ENCODE measurements at regions not wholly inside any gene's neighbourhood (a gene's known extent, or its start where the extent isn't known, plus 50 kb on each side); places are given as distances from the start of the nearest gene placed in this dataset.
"Not testable (repeated sequence)": the region's sequence is repeated elsewhere in the genome, so short reads cannot be mapped to it uniquely, and the experiment has no call there.

DNA sequence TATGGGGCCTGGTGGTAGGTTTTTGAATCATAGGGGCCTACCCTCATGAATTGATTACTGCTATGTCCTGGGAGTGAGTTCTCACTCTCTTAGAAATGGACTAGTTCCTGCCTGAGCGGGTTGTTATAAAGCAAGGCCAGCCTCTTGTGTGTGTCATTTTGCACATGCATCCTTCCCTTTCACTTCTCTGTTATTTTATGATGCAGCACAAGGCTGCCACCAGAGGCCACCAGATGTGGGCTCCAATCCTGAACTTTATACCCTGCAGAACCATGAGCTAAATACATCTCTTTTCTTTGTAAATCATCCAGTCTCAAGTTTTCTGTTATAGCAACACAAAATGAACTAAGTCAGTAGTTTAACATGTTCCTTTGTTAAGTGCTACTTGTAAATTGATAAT, 251.4 kb downstream of the BLID start:
- no peak overlapping the region for H3K27ac ChIP-seq
- no peaks in the 10 kb centered on the region for H3K9me3 ChIP-seq (ENCODE audit: low read depth)
- DNase-seq (ENCODE audit: low spot score), result no peak
- no peaks in the 10 kb centered on the region for H3K27me3 ChIP-seq
- H3K36me3 ChIP-seq (replicated peaks; ENCODE audit: insufficient read depth, low read depth), result no peaks in the 10 kb centered on the region
- H3K4me3 ChIP-seq, result no peak overlapping the region
- no peak for TF ChIP-seq EZH2 (IDR thresholded peaks at IDR 0.05; ENCODE audit: borderline replicate concordance)
- no peak for TF ChIP-seq EZH2phosphoT487 (IDR thresholded peaks at IDR 0.05; ENCODE audit: low read depth, severe bottlenecking, unreplicated experiment)
- TF ChIP-seq, protein P1, sequence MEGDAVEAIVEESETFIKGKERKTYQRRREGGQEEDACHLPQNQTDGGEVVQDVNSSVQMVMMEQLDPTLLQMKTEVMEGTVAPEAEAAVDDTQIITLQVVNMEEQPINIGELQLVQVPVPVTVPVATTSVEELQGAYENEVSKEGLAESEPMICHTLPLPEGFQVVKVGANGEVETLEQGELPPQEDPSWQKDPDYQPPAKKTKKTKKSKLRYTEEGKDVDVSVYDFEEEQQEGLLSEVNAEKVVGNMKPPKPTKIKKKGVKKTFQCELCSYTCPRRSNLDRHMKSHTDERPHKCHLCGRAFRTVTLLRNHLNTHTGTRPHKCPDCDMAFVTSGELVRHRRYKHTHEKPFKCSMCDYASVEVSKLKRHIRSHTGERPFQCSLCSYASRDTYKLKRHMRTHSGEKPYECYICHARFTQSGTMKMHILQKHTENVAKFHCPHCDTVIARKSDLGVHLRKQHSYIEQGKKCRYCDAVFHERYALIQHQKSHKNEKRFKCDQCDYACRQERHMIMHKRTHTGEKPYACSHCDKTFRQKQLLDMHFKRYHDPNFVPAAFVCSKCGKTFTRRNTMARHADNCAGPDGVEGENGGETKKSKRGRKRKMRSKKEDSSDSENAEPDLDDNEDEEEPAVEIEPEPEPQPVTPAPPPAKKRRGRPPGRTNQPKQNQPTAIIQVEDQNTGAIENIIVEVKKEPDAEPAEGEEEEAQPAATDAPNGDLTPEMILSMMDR (IDR thresholded peaks at IDR 0.05; ENCODE audit: poor library complexity), result no peak
- 89% methylated on average over 1 of the region's 1 CpG for WGBS (ENCODE audit: low lambda C conversion rate, missing lambda C conversion rate)
- H3K4me2 ChIP-seq, result no peak overlapping the region
- no peak overlapping the region for H2AFZ ChIP-seq
- no peaks in the 10 kb centered on the region for H3K79me2 ChIP-seq
- no peaks in the 10 kb centered on the region for H4K20me1 ChIP-seq (ENCODE audit: insufficient read depth, poor library complexity, severe bottlenecking)
- H3K9me2 ChIP-seq (replicated peaks; ENCODE audit: insufficient read depth), result no peaks in the 10 kb centered on the region
- H3K4me1 ChIP-seq (ENCODE audit: insufficient read depth), result no peaks in the 10 kb centered on the region

DNA sequence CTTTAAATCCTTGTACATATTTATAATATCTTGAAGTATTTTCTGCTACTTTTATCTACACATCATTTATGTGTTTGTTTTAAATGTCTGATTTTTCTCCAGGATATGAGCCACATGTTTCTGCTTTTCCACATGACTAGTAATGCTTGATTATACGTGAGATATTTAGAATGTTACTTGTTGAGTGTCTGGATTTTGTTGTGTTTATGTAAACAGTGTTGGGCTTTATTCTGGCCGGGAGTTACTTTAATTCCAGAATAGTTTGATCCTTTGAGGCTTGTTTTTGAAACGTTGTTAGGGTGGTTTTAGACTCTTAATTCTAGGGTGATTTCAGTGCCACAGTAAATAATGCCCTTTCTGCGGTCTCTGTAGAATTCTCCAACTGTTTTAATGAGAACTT, 252.9 kb downstream of the BLID start:
- Histone ChIP-seq H3K4me1 (ENCODE audit: insufficient read depth) (no peaks in the 10 kb centered on the region), H3K36me3 (replicated peaks; ENCODE audit: insufficient read depth, low read depth) (no peaks in the 10 kb centered on the region), H2AFZ (no peak overlapping the region), H3K27me3 (no peaks in the 10 kb centered on the region), H4K20me1 (ENCODE audit: insufficient read depth, poor library complexity, severe bottlenecking) (no peaks in the 10 kb centered on the region), H3K9me3 (ENCODE audit: low read depth) (no peaks in the 10 kb centered on the region), H3K9me2 (replicated peaks; ENCODE audit: insufficient read depth) (no peaks in the 10 kb centered on the region), H3K79me2 (no peaks in the 10 kb centered on the region), H3K4me2 (no peak overlapping the region), H3K4me3 (no peak overlapping the region), H3K27ac (no peak overlapping the region)
- no peak for TF ChIP-seq EZH2phosphoT487 (IDR thresholded peaks at IDR 0.05; ENCODE audit: low read depth, severe bottlenecking, unreplicated experiment)
- TF ChIP-seq, protein P1 (IDR thresholded peaks at IDR 0.05; ENCODE audit: poor library complexity), result no peak
- TF ChIP-seq EZH2 (IDR thresholded peaks at IDR 0.05; ENCODE audit: borderline replicate concordance), result no peak
- 71% methylated on average over 4 of the region's 4 CpGs for WGBS (ENCODE audit: low lambda C conversion rate, missing lambda C conversion rate)
- DNase-seq (ENCODE audit: low spot score), result no peak

DNA sequence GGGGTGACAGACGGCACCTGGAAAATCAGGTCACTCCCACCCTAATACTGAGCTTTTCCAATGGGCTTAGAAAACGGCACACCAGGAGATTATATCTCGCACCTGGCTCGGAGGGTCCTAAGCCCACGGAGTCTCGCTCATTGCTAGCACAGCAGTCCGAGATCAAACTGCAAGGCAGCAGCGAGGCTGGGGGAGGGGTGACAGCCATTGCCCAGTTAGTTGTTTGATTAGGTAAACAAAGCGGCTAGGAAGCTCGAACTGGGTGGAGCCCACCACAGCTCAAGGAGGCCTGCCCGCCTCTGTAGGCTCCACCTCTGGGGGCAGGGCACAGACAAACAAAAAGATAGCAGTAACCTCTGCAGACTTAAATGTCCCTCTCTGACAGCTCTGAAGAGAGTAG, 260.9 kb downstream of the BLID start:
- H4K20me1 ChIP-seq (ENCODE audit: insufficient read depth, poor library complexity, severe bottlenecking); H3K9me2 ChIP-seq (replicated peaks; ENCODE audit: insufficient read depth); DNase-seq (ENCODE audit: low spot score); H3K4me3 ChIP-seq; H3K9me3 ChIP-seq (ENCODE audit: low read depth); H3K27ac ChIP-seq; H3K27me3 ChIP-seq; H3K36me3 ChIP-seq (replicated peaks; ENCODE audit: insufficient read depth, low read depth); H3K4me1 ChIP-seq (ENCODE audit: insufficient read depth); H2AFZ ChIP-seq; H3K79me2 ChIP-seq; H3K4me2 ChIP-seq: not testable (repeated sequence)
- 89% methylated on average over 11 of the region's 11 CpGs for WGBS (ENCODE audit: low lambda C conversion rate, missing lambda C conversion rate)

DNA sequence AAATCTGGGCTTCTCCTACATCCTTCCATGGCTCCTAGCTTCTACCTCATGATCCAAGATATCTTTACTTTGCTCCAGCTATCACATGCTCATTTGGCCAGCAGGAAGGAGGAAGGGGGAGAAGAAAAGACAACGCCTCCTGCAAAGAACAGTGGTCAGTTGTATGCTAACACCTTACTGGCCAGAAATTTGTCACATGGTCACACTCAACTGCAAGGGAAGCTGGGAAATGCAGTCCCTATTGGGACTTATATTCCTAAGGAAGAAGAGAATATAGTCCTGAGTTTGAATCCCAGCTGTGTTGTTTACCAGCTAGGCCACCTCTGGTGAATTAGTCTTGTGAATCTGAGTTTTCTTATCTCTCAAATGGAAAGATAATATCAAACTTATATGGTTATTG, 272.0 kb downstream of the BLID start:
- H3K27ac ChIP-seq, result no peak overlapping the region
- no peak overlapping the region for H3K4me2 ChIP-seq
- H3K27me3 ChIP-seq, result no peaks in the 10 kb centered on the region
- no peak overlapping the region for H3K4me3 ChIP-seq
- 88% methylated on average over 1 of the region's 1 CpG for WGBS (ENCODE audit: low lambda C conversion rate, missing lambda C conversion rate)
- peaks cover 4% of the 10 kb centered on the region for H3K4me1 ChIP-seq (ENCODE audit: insufficient read depth)
- H3K9me2 ChIP-seq (replicated peaks; ENCODE audit: insufficient read depth), result no peaks in the 10 kb centered on the region
- no peaks in the 10 kb centered on the region for H3K9me3 ChIP-seq (ENCODE audit: low read depth)
- no peak overlapping the region for H2AFZ ChIP-seq
- no peaks in the 10 kb centered on the region for H4K20me1 ChIP-seq (ENCODE audit: insufficient read depth, poor library complexity, severe bottlenecking)
- TF ChIP-seq EZH2 (IDR thresholded peaks at IDR 0.05; ENCODE audit: borderline replicate concordance), result no peak
- TF ChIP-seq, protein P1 (IDR thresholded peaks at IDR 0.05; ENCODE audit: poor library complexity), result no peak
- no peak for TF ChIP-seq EZH2phosphoT487 (IDR thresholded peaks at IDR 0.05; ENCODE audit: low read depth, severe bottlenecking, unreplicated experiment)
- no peak for DNase-seq (ENCODE audit: low spot score)
- H3K79me2 ChIP-seq, result no peaks in the 10 kb centered on the region
- H3K36me3 ChIP-seq (replicated peaks; ENCODE audit: insufficient read depth, low read depth), result no peaks in the 10 kb centered on the region

Measured in hepatocyte (in vitro differentiated cells).